Stimulated activated effector memory CD8-positive, alpha-beta T cell treated with anti-CD3 and anti-CD28 coated beads, Interleukin-12 subunit alpha, Interleukin-12 subunit beta, amount 100 ng/mL, for 72 hours (primary cell): ENCODE measurements at regions not wholly inside any gene's neighbourhood (a gene's known extent, or its start where the extent isn't known, plus 50 kb on each side); places are given as distances from the start of the nearest gene placed in this dataset.

Experiments
- ATAC-seq: fragments of 150-1000 bp; cut with Tn5 transposase; 2 replicates; pipeline ENCODE4 v1.10.0; 2021
- DNase-seq, 2 donors: peaks; one replicate each; pipeline ENCODE4 v3.0.0; 2021 to 2022; ENCODE audit warnings: low spot score in 2 of 2
- H3K27ac Mint-ChIP-seq: one replicate; pipeline ENCODE4 v1.8.0; 2022; ENCODE audit warnings: mild to moderate bottlenecking, mixed read lengths
- H3K36me3 Mint-ChIP-seq: one replicate; pipeline ENCODE4 v1.8.0; 2022; ENCODE audit warnings: mild to moderate bottlenecking, mixed read lengths
- H3K4me1 Mint-ChIP-seq: one replicate; pipeline ENCODE4 v1.8.0; 2022; ENCODE audit warnings: mixed read lengths
- H3K4me3 Mint-ChIP-seq: one replicate; pipeline ENCODE4 v1.8.0; 2022; ENCODE audit warnings: mild to moderate bottlenecking, mixed read lengths
- H3K9me3 Mint-ChIP-seq: one replicate; pipeline ENCODE4 v1.8.0; 2022; ENCODE audit warnings: mixed read lengths

DNA sequence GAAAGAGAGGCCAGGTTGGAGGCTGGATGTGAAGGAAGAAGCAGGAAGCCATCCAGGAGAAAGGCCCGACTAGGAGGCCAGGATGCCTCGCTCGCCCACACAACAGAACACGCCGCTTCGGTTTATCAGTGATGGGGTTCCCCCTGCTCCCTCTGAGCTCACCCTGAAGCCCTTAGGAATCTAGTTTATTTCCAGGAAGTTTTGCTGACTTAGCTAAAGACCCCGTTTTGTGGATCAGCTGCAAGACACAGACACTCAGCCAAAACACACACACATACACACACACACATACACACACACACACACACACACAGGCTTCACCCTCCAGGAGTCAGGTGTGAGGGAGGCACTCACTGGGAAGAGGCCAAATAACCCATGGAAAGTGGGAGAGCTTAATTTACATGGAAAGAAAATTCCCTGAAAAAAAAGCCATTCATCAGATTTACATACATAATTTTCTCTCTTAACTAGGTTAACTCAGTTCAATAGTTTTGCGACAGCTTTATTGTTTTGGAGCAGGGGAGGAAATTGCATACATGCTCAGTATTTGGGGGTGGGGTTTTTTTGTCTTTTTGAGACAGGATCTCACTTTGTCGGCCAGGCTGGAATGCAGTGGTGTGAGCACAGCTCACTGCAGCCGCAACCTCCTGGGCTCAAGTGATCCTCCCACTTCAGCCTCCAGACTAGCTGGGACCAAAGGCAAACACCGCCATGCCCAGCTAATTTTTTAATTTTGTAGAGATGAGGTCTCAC is 92.7 kb upstream of the HAND1 start:
- DNase-seq (no peak), ATAC-seq (no peak)
- Mint-ChIP-seq H3K27ac (no peak overlapping the region), H3K4me1 (no peaks in the 10 kb centered on the region), H3K4me3 (no peak overlapping the region), H3K36me3 (no peaks in the 10 kb centered on the region), H3K9me3 (no peaks in the 10 kb centered on the region)

DNA sequence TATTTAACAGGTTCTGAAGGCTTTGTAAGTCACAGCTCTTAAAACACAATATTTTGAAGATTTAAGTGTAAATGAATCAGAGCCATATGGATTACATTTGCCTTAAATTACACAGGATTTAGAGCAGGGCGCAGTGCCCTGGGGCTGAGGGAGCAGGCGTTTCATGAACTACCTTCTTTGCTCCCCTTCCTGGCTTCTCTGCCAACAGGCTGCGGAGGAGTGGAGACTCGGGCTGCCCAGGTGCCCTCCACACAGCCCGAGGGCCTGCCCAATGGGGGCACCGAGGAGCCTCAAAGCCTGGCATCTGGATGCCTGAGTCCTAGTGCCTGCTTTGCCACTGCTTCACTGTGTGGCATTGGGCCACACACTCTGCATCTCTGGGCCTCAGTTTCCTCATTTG is 90.6 kb upstream of the HAND1 start:
- H3K9me3 Mint-ChIP-seq, result no peaks in the 10 kb centered on the region
- no peaks in the 10 kb centered on the region for H3K36me3 Mint-ChIP-seq
- H3K4me1 Mint-ChIP-seq, result no peaks in the 10 kb centered on the region
- no peak overlapping the region for H3K4me3 Mint-ChIP-seq
- no peak overlapping the region for H3K27ac Mint-ChIP-seq
- ATAC-seq, result no peak
- DNase-seq, result no peak

DNA sequence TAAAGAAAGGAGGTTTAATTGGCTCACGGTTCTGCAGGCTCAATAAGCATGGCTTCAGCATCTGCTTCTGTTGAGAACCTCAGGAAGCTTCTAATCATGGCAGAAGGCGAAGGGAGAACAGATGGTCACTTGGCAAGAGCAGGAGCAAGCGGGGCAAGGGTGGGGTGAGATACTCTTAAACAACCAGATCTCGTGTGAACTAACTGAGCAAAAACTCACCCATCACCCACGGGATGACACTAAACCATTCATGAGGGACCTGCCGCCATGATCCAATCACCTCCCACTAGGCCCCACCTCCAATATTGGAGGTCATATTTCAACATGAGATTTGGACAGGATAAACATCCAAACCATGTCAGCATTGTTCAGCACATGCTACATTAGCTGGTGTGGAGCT is 89.1 kb upstream of the HAND1 start:
- ATAC-seq, result no peak

DNA sequence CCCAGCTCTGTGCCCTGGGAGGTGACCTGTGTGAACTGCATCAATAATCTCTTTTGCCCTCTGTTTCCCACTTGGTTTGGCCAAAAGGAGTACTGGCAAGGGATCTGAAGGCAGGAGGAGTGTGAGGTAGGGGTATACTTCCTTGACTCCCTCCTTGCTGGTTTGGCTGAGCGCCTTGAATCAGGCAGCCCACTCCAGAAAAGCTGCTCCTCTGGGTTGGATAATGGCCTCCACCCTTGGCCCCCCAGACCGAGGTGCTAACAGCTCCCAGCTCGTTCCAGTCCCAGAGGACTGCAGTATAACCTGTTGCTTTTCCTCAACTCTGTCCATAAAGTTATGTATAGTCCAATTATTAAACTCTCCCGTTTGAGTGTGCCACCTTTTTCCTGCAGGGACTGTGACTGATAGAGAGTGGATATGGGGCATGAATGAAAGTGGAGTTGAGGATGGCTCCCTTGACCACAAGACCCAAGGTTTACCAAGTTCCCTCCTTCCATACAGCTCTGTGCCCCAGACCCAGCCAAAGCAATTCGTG is 88.2 kb upstream of the HAND1 start:
- Mint-ChIP-seq H3K4me3 (no peak overlapping the region), H3K36me3 (no peaks in the 10 kb centered on the region), H3K9me3 (no peaks in the 10 kb centered on the region), H3K4me1 (no peaks in the 10 kb centered on the region), H3K27ac (no peak overlapping the region)
- ATAC-seq (no peak), DNase-seq (no peak)

More for the DNA sequence above, 89.1 kb upstream of the HAND1 start:
- Mint-ChIP-seq H3K9me3 (no peaks in the 10 kb centered on the region), H3K36me3 (no peaks in the 10 kb centered on the region), H3K4me1 (no peaks in the 10 kb centered on the region), H3K27ac (no peak overlapping the region), H3K4me3 (no peak overlapping the region)
- no peak for DNase-seq

DNA sequence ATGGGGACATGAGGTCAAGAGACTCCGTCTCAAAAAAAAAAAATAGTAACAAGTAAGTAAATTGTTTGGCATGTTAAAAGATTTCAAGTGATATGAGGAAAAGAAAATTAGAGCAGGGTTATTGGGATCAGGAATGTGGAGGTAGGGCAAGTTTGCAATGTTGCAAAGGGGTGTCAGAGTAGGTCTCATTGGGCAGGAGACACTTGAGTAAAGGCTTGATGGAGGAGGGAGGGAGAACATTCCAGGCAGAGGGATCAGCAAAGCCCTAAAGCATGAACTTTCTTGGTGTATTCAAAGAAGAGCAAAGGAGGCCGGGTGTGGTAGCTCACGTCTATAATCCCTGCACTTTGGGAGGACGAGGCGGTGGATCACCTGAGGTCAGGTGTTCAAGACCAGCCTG is 87.1 kb upstream of the HAND1 start:
- no peaks in the 10 kb centered on the region for H3K9me3 Mint-ChIP-seq
- no peak overlapping the region for H3K4me3 Mint-ChIP-seq
- H3K27ac Mint-ChIP-seq, result no peak overlapping the region
- no peak for ATAC-seq
- no peaks in the 10 kb centered on the region for H3K4me1 Mint-ChIP-seq
- DNase-seq, result no peak
- H3K36me3 Mint-ChIP-seq, result no peaks in the 10 kb centered on the region

DNA sequence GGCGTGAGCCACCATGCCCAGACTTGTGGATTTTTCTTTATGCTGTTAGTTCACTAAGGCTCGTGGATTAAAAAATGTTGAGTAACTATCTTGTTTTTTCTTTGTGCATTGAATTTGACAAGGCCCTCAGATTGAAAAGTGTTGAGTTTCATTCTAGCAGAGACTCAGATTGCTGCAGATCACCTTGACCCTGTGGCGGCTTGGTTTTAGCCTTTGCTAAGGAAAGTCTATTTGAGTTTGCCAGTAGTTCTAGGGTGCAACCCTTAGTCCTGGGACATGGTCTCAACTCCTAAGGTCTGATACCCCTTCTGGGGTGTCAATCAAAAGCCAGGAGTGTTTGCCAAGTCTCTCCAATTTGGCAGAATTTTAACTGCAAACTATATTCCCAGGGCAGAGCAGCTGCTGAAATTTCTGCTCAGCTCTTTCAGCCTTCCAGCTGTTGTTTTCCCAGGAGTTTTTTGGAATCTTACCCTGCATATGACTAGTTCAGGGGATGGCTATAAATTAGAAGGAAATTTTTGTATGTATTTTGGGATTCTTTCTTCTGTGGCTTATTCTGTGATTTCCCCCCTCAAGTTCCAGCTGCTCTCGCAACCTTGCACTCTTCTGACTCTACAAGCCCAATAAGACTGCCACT is 84.3 kb upstream of the HAND1 start:
- ATAC-seq (no peak), DNase-seq (no peak)
- no peak overlapping the region for H3K27ac Mint-ChIP-seq
- no peaks in the 10 kb centered on the region for H3K4me1 Mint-ChIP-seq
- H3K36me3 Mint-ChIP-seq, result no peaks in the 10 kb centered on the region
- H3K9me3 Mint-ChIP-seq, result no peaks in the 10 kb centered on the region
- H3K4me3 Mint-ChIP-seq, result no peak overlapping the region

DNA sequence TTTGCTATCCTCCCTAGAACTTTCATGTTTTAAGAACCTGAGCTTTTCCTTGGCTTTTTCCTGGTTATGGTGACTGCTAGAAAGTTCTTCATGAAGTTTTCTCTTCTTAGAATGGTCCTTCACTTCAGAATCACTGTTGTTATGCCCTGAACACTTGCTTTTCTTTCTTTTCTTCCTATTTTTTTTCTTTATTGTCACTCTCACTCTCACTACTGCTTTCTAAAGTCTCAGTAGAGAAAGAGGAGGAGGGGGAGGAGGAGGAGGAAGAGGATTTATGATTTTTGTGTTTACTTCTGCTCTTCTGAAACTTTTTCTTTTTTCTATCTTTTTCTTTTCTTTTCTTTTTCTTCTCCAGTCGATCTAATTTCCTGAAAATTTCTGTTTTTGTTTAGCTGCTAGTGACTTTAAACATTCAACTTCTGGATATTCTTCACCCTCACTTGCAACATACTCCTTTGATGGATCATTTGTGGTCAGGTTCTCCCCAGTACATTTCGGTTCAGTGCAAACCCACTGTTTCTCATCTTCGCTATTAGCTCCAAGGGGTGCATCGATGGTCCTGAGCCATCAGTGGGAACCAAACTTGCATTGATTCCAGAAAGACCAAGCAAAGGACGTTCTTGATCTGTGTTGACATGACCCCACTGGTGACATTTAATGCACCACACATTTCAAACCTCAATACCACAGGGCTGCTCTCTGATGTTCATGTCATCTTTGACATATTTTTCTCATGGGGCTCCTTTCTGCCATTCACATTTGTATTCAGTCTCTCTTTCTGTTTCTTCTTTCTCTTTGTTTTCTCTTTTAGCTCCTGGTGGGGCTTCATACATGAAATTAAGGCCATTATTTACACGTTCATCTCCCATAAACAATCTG is 81.6 kb upstream of the HAND1 start:
- no peak overlapping the region for H3K4me3 Mint-ChIP-seq

DNA sequence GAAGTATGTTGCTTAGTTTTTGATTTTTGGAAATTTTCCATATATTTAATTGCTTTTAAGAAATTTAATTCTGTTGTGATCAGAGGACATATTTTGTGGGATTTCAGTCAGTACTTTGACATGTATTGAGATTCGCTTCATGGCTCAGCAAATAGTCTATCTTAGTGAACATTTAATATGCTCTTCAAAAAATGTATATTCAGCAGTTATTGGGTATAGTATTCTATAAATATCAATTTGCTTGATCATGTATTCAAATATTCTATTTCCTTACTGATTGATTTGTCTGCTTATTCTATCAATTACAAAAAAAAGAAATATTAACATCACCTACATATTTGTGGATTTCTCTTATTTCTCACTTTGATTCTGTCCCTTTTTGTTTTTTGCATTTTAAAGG is 79.5 kb upstream of the HAND1 start:
- DNase-seq (no peak), ATAC-seq (no peak)
- Mint-ChIP-seq H3K4me3 (no peak overlapping the region), H3K4me1 (no peaks in the 10 kb centered on the region), H3K27ac (no peak overlapping the region), H3K9me3 (no peaks in the 10 kb centered on the region), H3K36me3 (no peaks in the 10 kb centered on the region)

More for the DNA sequence above, 81.6 kb upstream of the HAND1 start:
- Mint-ChIP-seq H3K4me1 (no peaks in the 10 kb centered on the region), H3K36me3 (no peaks in the 10 kb centered on the region), H3K27ac (no peak overlapping the region), H3K9me3 (no peaks in the 10 kb centered on the region)
- ATAC-seq, result no peak
- DNase-seq, result no peak

DNA sequence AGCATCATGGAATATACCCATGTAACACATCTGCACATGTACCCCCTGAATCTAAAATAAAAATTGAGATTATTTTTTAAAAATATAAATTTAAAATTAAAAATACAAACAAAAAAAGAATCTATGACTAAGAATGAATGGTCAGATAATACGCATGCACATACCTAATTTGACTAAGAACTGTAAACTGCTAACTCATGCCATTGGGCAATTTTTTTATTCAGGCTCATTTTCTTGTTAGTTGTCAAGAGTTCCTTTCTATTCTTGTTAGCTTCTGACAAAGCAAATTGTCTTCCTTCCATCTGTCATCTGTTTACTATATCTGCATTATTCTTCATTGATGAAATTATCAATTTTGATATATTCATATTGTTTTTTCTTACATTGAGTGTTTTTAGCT is 69.5 kb upstream of the HAND1 start:
- no peaks in the 10 kb centered on the region for H3K36me3 Mint-ChIP-seq

DNA sequence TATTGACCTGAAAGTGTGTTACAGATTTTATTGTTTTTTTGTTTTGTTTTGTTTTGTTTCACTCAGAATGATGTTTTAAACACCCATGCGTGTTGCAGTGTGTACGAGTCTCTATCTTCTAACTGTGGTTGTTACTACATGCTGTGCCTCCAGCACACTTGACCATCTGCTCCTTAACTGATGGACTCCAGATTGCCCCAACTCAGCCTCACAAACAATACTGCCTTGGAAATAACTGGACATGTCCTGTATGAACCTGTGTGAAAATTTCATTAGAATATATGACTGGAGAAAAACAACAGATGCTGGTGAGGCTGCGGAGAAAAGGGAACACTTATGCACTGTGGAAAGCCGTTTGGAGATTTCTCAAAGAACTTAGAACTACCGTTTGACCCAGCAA is 68.7 kb upstream of the HAND1 start:
- ATAC-seq (no peak), DNase-seq (no peak)
- no peaks in the 10 kb centered on the region for H3K36me3 Mint-ChIP-seq
- no peak overlapping the region for H3K4me3 Mint-ChIP-seq
- H3K9me3 Mint-ChIP-seq, result no peaks in the 10 kb centered on the region
- H3K27ac Mint-ChIP-seq, result no peak overlapping the region
- H3K4me1 Mint-ChIP-seq, result no peaks in the 10 kb centered on the region

More for the DNA sequence above, 69.5 kb upstream of the HAND1 start:
- no peak for DNase-seq
- H3K9me3 Mint-ChIP-seq, result no peaks in the 10 kb centered on the region
- H3K27ac Mint-ChIP-seq, result no peak overlapping the region
- no peaks in the 10 kb centered on the region for H3K4me1 Mint-ChIP-seq
- no peak overlapping the region for H3K4me3 Mint-ChIP-seq
- no peak for ATAC-seq

DNA sequence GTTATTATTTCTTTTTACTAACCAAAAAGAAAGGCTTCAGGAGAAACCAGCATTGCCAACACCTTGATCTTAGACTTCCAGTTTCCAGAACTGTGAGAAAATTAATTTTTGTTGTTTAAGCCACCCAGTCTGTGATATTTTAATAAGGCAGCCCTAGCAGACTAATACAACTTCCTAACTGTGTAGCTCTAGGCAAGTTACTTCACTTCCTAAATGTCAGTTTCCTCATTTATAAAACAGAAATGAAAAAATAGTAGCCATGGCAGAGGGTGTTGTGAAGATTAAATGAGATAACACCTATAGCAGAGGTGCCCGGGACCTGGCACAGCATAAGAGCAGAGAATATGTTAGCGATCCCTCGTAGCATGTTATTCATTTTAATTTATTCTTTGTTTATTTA is 66.6 kb upstream of the HAND1 start:
- no peaks in the 10 kb centered on the region for H3K4me1 Mint-ChIP-seq
- no peaks in the 10 kb centered on the region for H3K9me3 Mint-ChIP-seq
- H3K36me3 Mint-ChIP-seq, result no peaks in the 10 kb centered on the region
- H3K27ac Mint-ChIP-seq, result no peak overlapping the region
- no peak for ATAC-seq
- H3K4me3 Mint-ChIP-seq, result no peak overlapping the region
- no peak for DNase-seq

DNA sequence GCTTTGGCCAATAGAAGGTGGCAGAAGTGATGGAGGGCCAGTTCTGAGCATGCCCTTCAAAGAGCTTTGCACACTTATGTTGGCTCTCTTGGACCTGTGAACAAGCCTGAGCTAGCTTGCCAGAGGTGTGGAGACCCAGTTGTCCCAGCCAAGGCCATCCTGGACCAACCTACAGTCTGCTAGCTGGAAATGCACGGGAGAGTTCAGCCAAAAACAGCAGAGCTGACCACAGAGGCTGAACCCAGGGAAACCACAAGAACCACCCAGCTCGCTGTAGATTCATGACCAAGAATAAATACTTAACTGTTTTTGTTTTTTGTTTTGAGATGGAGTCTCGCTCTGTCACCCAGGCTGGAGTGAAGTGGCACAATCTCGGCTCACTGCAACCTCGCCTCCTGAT is 65.4 kb upstream of the HAND1 start:
- no peak overlapping the region for H3K27ac Mint-ChIP-seq
- H3K36me3 Mint-ChIP-seq, result no peaks in the 10 kb centered on the region
- no peaks in the 10 kb centered on the region for H3K4me1 Mint-ChIP-seq
- no peak overlapping the region for H3K4me3 Mint-ChIP-seq
- H3K9me3 Mint-ChIP-seq, result no peaks in the 10 kb centered on the region
- no peak for DNase-seq
- no peak for ATAC-seq

DNA sequence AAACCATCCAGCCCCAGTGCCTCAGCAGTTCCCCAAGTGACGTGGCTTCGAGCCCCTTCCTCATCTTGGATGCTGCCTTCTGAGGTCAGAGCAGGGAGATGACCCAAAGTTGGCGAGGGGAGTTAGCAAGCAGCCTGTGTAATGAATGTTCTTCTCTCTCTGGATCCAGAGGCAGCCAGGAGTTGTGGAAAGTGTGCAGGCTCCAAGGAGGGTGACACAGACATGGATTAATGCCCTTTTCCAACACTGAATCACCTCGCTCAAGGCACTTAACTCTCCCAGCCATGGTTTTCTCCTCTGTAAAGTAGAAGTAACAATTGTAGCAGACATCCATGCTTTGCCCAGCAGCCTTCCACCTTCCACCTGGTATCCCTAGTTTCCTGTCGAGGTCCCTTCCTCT is 64.6 kb upstream of the HAND1 start:
- H3K36me3 Mint-ChIP-seq, result no peaks in the 10 kb centered on the region
- DNase-seq, result no peak
- H3K4me3 Mint-ChIP-seq, result no peak overlapping the region
- H3K4me1 Mint-ChIP-seq, result no peaks in the 10 kb centered on the region
- no peaks in the 10 kb centered on the region for H3K9me3 Mint-ChIP-seq
- no peak for ATAC-seq
- no peak overlapping the region for H3K27ac Mint-ChIP-seq

DNA sequence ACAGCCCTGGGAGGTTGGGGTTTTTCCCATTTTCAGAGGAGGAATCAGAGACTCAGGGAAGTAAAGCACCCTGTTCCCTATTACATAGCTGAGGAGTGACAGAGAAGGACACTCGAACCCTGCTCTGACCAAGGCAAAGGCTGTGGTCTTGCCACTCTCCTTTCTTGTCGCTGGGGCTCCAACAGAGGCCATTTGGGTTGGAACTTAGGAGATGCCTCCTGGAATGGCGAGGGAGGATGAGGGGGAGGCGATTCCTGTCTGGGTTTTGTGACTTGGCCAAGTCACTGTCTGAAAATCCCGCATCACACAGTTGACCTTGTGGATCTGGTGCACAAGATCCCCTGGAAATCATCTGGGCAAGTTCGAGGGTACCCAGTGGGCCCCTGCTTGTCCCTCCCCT is 64.0 kb upstream of the HAND1 start:
- ATAC-seq (no peak), DNase-seq (no peak)
- Mint-ChIP-seq H3K27ac (no peak overlapping the region), H3K4me3 (no peak overlapping the region), H3K36me3 (no peaks in the 10 kb centered on the region), H3K4me1 (no peaks in the 10 kb centered on the region), H3K9me3 (no peaks in the 10 kb centered on the region)

DNA sequence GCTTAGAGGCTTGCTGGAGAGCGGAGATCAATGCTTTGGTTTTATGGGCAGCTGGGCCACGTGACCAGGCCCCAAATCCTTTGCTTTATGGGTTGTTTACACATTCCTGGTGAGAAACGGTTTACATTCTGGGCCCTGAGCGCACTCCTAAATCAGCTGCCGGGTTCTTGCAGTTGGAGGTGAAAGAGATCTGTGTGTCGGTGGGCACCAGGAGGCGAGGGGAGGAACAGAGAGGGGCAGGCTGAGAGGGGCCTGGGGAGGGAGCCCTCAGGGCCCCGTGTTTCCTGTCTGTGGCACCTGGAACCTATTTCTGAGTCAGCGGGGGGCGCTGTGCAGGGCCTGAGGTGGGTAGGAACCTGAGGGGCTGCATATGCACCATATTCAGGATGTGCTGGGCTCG is 63.5 kb upstream of the HAND1 start:
- peak; percentile 39 for ATAC-seq
- H3K9me3 Mint-ChIP-seq, result no peaks in the 10 kb centered on the region
- DNase-seq, result no peak

More for the DNA sequence above, 63.5 kb upstream of the HAND1 start:
- Mint-ChIP-seq H3K27ac (no peak overlapping the region), H3K4me1 (no peaks in the 10 kb centered on the region), H3K4me3 (no peak overlapping the region), H3K36me3 (no peaks in the 10 kb centered on the region)
